ENCODE measurements at regions not wholly inside any gene's neighbourhood (a gene's known extent, or its start where the extent isn't known, plus 50 kb on each side); places are given as distances from the start of the nearest gene placed in this dataset.

DNA sequence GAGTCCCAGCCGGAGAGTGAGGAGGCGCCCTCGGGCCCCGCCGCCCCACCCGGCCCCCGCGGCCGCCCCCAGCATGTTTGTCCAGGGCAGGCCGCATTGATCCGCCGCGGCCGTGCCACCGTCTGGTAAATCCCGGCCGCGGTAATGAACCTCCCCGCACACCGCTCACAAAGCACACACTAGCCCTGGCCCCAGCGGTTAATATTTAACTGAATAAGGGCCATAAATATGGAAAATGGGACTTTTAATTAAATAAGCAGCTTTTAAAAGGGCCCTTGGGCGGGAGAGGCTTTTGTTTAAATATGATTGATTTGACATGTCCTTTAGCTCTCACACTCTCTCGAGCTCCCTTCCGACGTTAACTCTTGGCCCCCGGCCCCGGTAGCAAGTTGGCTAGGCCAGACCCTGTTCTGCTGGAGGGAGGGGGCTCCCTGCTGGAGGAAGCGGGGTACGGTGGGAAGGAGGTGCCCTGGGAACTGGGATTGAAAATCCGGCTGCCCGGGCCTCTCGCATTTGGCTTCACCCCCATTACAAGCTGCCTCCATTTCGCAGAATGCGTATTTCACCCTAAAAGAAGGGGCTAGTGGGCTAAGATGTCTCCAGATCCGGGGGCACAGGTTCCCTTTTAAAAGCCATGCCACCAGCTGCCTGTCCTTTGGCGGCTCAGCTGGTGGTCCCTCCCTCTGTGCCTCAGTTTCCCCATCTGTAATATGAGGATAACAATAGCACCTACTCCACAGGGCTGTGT lies 199.8 kb downstream of the RBM19 start:
- Histone ChIP-seq H3K4me3 (replicated peaks in 1 of 3; ENCODE audit: low read depth in 2 of 3, low read length in 3 of 3) (no peak overlapping the region), H3K4me1 (ENCODE audit: control insufficient read depth in 1 of 2, insufficient read depth in 2 of 2, low read length in 2 of 2) (no peaks in the 10 kb centered on the region), H2AFZ (ENCODE audit: insufficient read depth, low read depth, low read length, poor library complexity, severe bottlenecking) (no peak overlapping the region), H3K9me3 (replicated peaks in 1 of 2; ENCODE audit: control insufficient read depth in 1 of 2, insufficient read depth in 1 of 2, low read length in 2 of 2) (no peaks in the 10 kb centered on the region), H3K9ac (ENCODE audit: insufficient read depth, low read length, poor library complexity, severe bottlenecking) (no peak overlapping the region), H3K79me2 (ENCODE audit: insufficient read depth, low read length) (no peaks in the 10 kb centered on the region), H3K4me2 (replicated peaks; ENCODE audit: extremely low read depth, low read length, poor library complexity, severe bottlenecking) (no peak overlapping the region), H3K27me3 (ENCODE audit: control insufficient read depth in 2 of 2, insufficient read depth in 2 of 2, low read length in 2 of 2) (peaks cover 0 to 6% of the 10 kb centered on the region in 2 donors), H3K36me3 (replicated peaks in 1 of 2; ENCODE audit: control insufficient read depth in 1 of 2, insufficient read depth in 2 of 2, low read length in 2 of 2) (no peaks in the 10 kb centered on the region), H4K20me1 (ENCODE audit: insufficient read depth, low read length) (no peaks in the 10 kb centered on the region), H3K27ac (ENCODE audit: low read depth in 1 of 2, low read length in 2 of 2) (no peak overlapping the region)
- Mint-ChIP-seq H3K4me1 (no peaks in the 10 kb centered on the region), H3K9me3 (peaks cover 0 to 1% (median 0%) of the 10 kb centered on the region in 7 donors), H3K36me3 (no peaks in the 10 kb centered on the region), H3K27ac (no peak overlapping the region), H3K27me3 (ENCODE audit: low read depth in 3 of 3) (peaks cover 3 to 11% (median 9%) of the 10 kb centered on the region in 3 donors), H3K4me3 (no peak overlapping the region)
- intact Hi-C loops (cut with micrococcal nuclease), result no loop called here
- DNase-seq, result no peak
- TF ChIP-seq, protein P1, sequence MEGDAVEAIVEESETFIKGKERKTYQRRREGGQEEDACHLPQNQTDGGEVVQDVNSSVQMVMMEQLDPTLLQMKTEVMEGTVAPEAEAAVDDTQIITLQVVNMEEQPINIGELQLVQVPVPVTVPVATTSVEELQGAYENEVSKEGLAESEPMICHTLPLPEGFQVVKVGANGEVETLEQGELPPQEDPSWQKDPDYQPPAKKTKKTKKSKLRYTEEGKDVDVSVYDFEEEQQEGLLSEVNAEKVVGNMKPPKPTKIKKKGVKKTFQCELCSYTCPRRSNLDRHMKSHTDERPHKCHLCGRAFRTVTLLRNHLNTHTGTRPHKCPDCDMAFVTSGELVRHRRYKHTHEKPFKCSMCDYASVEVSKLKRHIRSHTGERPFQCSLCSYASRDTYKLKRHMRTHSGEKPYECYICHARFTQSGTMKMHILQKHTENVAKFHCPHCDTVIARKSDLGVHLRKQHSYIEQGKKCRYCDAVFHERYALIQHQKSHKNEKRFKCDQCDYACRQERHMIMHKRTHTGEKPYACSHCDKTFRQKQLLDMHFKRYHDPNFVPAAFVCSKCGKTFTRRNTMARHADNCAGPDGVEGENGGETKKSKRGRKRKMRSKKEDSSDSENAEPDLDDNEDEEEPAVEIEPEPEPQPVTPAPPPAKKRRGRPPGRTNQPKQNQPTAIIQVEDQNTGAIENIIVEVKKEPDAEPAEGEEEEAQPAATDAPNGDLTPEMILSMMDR (IDR thresholded peaks at IDR 0.05), result no peak
- WGBS (ENCODE audit: insufficient coverage), result 90% methylated on average over 2 of the region's 36 CpGs

DNA sequence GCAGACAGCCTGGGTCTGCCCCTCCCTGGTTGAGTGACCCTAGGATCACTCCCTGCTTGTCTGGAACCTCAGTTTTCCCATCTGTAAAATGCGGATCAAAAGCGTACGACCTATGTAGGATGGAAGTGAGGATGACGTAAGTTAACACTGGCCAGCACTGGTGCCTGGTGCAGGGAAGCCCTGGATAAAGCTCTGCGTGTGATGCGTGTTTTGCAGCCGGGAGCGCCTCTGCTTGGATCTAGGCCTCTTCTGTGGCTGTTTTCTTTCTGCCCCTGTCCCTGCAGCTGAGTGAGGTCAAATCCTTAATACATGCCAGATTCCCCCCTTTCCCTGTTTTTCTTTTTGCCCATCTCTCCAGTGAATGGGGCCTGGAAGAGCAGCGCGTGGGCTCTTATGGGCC lies 201.5 kb downstream of the RBM19 start:
- Mint-ChIP-seq H3K36me3 (no peaks in the 10 kb centered on the region), H3K27me3 (ENCODE audit: low read depth in 3 of 3) (peaks cover 4 to 14% (median 9%) of the 10 kb centered on the region in 3 donors), H3K27ac (no peak overlapping the region), H3K4me1 (no peaks in the 10 kb centered on the region), H3K4me3 (no peak overlapping the region), H3K9me3 (peaks cover 0 to 1% (median 0%) of the 10 kb centered on the region in 7 donors)
- Histone ChIP-seq H3K27ac (ENCODE audit: low read depth in 1 of 2, low read length in 2 of 2) (no peak overlapping the region), H3K9me3 (replicated peaks in 1 of 2; ENCODE audit: control insufficient read depth in 1 of 2, insufficient read depth in 1 of 2, low read length in 2 of 2) (no peaks in the 10 kb centered on the region), H4K20me1 (ENCODE audit: insufficient read depth, low read length) (no peaks in the 10 kb centered on the region), H3K4me2 (replicated peaks; ENCODE audit: extremely low read depth, low read length, poor library complexity, severe bottlenecking) (no peak overlapping the region), H3K9ac (ENCODE audit: insufficient read depth, low read length, poor library complexity, severe bottlenecking) (no peak overlapping the region), H3K79me2 (ENCODE audit: insufficient read depth, low read length) (no peaks in the 10 kb centered on the region), H3K4me1 (ENCODE audit: control insufficient read depth in 1 of 2, insufficient read depth in 2 of 2, low read length in 2 of 2) (no peaks in the 10 kb centered on the region), H3K27me3 (ENCODE audit: control insufficient read depth in 2 of 2, insufficient read depth in 2 of 2, low read length in 2 of 2) (peaks cover 0 to 6% of the 10 kb centered on the region in 2 donors), H3K4me3 (replicated peaks in 1 of 3; ENCODE audit: low read depth in 2 of 3, low read length in 3 of 3) (no peak overlapping the region), H3K36me3 (replicated peaks in 1 of 2; ENCODE audit: control insufficient read depth in 1 of 2, insufficient read depth in 2 of 2, low read length in 2 of 2) (no peaks in the 10 kb centered on the region), H2AFZ (ENCODE audit: insufficient read depth, low read depth, low read length, poor library complexity, severe bottlenecking) (no peak overlapping the region)
- DNase-seq, result no peak
- intact Hi-C loops (cut with micrococcal nuclease), result no loop called here
- TF ChIP-seq, protein P1 (IDR thresholded peaks at IDR 0.05), result no peak
- 96% methylated on average over 10 of the region's 10 CpGs for WGBS (ENCODE audit: insufficient coverage)

All from CD14-positive monocyte (primary cell).